GM18858 (cell line): ENCODE measurements at regions not wholly inside any gene's neighbourhood (a gene's known extent, or its start where the extent isn't known, plus 50 kb on each side); places are given as distances from the start of the nearest gene placed in this dataset.
"Not testable (repeated sequence)": the region's sequence is repeated elsewhere in the genome, so short reads cannot be mapped to it uniquely, and the experiment has no call there.

Experiments used
- ATAC-seq: cut with Tn5 transposase; IDR thresholded peaks from one replicate; pipeline ENCODE4 v1.9.1; 2021; ENCODE audit not compliant: unreplicated experiment

DNA sequence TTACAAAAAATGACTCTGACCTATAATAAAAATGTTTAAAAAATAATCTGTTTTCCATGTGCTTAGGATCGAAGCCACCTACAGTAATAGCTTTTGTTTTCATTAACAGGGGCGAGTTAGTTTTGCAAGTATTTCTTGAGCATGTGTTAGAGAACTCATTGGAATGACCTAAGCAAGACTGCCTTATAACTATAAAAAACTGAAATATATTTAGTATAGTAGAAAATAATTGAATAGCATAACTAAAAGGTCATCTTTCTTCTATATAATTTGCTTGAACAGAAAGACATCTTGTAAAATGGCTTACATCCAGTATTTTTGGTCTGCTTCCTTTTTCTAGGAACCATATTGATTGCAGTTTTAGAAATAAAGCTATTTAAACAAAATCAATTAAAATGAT lies 241.5 kb upstream of the NRIP1 start:
- no peak for ATAC-seq

DNA sequence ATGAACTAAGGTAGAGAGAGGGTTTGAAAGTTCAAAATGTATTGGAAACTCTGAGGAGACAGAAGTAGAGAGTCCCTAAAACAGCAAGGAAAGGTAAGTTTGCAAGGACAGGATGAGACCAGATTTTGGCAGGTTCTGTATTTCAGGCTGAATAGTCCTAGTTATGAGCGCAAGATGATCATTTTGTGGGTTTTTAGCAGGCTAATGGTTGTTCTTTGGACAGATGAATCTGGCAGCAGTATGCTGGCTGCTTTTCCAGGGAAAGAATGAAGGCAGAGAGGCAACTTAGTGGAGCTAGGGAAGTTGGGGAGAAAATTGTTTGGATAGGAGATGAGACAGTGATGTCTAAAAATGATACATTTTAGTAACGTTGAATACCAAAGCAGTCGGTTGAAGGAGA lies 243.5 kb upstream of the NRIP1 start:
- no peak for ATAC-seq

DNA sequence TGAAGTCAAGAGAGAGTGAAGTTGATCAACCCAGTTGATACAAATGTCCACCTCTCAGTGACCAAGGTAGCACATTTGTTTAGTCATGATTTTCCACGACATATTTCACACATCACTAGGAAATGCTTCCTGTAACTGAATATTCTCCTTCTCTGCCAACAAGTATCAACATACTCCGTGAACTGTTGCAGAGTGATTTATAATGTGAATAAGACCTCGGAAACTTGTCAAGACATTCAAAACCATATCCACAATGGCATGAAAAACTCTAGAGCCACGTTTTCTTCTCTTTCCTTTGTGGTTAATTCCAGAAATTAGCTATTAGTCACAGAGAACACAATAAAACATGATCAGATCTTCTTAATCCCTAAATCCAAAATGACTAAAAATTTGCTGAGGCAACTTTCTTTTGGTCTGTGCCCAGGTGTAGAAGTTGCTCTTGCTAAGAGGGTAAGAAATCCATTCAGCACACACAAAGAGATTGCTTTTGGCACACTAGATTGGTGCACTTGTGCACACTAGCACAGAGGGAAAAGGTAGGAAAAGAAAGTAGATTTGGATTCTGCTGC lies 244.3 kb upstream of the NRIP1 start:
- no peak for ATAC-seq

DNA sequence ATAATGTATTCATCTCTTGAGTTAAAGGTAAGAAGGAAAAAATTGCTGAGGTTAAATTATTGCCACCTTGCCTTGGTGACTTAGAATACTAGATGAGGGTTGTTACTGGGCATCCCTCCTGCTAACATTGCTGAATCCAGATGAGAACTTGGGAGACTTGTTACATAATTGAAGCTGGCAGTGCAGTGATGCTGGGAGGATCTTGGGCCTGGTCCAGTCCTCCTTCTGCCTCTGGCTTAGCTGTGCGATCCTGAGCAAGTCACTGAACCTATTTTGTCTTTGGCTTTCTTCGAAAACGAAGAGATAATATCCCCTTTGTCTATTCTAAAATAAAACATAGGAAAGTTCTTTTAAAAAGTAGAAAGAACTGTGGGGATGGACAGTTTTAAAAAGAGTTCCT lies 244.9 kb upstream of the NRIP1 start:
- no peak for ATAC-seq

DNA sequence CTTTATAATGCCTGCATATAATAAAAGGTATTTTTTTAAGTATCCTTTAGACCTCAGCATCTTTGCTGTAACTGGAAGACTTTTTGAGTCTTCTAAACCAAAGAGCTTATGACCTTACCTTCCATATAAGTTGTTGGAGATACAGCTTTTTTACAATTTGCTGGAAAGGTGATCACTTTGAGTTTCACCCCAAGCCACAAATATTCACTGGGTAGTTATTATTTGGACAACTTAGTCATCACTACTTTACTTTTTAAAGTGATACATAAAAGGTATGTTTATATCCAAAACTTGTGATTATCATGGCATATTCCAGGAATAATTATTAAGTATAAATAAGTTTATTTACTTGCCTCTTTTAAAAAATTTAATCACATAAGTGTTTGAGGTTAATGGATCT lies 246.7 kb upstream of the NRIP1 start:
- ATAC-seq, result no peak

DNA sequence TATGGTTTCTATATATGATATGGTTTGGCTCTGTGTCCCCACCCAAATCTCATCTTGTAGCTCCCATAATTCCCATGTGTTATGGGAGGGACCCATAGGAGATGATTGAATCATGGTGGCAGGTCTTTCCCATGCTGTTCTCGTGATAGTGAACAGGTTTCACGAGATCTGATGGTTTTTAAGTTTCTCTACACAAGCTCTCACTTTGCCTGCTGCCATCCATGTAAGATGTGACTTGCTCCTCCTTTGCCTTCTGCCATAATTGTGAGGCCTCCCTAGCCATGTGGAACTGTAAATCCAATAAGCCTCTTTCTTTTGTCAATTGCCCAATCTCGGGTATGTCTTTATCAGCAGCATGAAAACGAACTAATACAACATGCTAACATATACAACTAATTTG lies 252.2 kb upstream of the NRIP1 start:
- ATAC-seq, result not testable (repeated sequence)

DNA sequence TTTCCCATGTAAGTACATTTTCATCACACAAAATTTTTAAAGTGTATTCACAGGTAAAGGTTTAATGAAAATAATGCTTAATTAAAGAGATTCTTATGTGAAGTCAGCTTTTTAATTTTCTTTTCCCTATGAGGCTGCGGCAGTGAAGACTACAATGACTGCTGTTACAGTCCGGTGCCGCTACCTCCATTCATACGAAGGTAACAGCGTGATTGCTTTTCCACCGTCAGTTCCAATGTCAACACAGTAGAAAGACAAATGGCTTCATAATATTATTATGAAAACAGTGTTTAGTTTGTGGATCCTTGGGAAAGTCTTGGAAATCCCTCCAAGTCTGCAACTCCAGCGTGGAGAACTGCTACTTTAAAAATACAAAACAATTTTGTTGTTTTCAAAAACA lies 254.9 kb upstream of the NRIP1 start:
- no peak for ATAC-seq

DNA sequence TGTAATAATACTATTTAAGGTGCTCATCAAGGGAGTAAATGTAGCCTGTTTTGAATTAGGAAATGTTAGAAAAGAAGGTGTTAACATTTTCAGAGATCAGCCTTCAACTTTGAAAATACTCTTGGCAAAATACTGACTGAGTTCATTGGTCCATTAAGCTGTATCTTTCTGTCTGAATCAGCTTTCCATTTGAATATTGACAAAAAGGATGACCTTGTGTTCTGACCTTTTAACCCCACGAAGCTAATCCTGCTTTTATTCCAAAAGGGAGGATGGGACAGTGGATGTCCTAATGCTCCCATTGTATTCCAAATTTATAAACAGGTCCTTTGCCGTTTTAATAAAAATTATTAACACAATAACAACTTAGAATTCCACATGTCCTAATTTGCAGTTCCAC lies 259.7 kb upstream of the NRIP1 start:
- ATAC-seq, result no peak

DNA sequence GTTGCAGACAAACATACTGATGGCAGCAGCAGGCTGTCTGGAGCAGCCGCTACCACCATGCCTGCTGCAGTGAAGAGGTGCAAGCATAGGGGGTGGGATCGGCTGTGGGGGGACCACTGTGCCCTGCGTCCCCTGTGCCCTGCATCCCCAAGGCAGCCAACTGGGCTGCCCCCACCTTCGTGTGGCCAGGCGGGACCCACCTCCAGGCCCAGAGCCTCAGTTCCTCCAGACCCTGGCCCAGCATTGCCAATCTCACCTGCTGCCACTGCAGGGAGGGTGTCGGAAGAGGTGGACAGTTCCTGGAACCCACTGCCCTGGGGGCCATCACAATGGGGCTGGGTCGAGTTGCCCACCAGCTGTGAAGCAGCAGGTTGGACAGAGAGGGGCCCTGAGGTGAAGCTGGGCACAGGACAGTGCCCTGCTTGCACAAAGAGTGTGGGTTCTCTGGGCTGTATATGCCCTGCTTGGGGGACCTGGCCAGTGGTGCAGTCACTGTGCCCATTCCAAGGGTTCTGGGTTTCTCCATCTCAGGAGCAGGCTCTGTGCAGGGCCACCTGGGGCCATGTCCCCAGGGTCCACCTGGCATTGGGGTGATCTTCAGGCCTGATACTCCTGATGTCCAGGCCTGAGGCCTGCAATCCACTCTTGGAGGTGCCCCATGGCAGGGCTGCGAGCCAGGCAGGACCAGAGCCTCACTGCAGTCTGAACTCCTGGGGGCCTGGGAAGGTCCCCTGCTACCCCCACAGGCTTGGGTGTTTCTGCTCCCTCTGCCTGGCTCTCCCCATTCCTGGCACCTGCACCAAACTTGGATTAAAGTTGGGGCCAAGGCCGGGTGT lies 261.4 kb upstream of the NRIP1 start:
- no peak for ATAC-seq

DNA sequence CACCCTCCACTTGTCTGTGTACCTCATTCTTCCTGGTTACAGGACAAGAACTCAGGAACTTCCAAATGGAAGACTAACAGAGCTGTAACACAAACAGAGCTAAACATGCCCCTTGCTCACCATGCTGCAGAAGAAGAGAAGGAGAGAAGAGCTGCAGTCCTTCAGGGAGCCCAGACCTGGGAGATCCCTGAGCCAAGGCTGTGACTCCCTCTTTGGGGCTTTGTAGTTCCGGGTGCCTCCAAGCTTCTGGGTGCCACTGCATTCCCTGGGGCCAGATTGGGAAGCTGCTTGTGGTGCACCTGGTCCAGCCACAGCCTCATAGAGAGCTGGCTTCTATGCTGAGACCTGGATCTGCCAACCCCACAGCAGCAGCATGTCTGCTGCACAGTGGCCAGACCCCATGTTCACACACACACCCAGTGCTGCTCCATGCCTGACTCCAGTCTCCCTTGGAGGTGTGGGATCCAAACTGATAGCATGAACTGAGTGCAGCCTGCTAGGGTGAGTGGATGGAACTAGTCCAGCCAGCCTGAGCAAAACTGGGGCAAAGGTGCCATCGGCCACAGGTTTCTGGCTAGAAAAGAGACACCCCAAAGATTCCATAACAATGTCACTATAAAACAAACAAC lies 263.0 kb upstream of the NRIP1 start:
- ATAC-seq, result no peak

DNA sequence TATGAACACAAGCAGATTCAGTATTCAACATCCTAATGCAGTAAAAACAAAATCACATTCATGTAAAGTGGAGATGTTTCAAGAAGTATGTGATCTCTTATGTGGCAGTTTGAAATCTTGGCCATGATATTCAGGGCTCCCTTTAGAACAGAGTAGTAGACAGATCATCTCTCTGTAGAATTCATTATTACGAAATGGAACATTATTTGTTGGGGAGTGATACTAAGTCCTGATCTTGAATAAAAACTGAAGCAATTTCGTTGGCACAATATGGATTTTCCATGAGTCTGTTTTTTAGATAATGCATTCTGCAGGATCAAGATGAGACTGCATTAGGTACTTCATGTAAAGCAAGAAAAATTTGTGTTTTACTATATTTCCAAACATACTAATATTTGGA lies 264.4 kb upstream of the NRIP1 start:
- ATAC-seq, result no peak

DNA sequence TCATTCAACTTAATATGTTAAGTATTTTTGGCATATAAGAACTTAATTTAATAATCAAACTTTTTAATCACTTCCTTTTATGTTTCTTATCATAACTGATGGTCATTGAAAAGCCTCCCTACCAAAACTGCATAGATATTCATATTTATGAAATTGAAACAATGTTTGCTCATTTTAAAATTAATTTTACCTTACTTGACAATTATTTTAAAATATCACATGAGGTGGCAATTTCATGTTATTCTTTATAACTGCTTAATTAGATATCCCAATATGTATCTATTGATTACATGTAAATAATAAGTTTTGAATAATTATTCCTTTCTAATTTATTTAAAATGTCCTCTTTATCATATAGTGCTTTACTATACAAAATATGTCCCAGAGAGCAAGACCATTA lies 266.1 kb upstream of the NRIP1 start:
- ATAC-seq, result no peak

DNA sequence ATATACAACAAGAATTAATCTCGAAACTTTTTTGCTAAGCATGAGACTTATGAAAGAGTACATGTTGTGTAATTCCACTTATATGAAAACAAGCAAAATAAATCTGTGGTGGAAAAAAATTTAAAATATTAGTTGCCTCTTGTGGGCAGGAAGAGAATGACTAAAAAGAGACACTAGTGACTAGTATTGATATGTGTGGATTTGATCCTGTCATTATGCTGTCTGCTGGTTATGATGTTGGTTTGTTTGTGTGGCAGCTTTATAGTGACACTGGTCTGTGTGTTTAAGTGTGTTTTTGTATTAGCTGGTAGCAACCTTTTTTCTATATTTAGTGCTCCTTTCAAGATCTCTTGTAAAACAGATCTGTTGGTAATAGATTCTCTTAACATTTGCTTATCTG lies 267.8 kb upstream of the NRIP1 start:
- ATAC-seq, result no peak

DNA sequence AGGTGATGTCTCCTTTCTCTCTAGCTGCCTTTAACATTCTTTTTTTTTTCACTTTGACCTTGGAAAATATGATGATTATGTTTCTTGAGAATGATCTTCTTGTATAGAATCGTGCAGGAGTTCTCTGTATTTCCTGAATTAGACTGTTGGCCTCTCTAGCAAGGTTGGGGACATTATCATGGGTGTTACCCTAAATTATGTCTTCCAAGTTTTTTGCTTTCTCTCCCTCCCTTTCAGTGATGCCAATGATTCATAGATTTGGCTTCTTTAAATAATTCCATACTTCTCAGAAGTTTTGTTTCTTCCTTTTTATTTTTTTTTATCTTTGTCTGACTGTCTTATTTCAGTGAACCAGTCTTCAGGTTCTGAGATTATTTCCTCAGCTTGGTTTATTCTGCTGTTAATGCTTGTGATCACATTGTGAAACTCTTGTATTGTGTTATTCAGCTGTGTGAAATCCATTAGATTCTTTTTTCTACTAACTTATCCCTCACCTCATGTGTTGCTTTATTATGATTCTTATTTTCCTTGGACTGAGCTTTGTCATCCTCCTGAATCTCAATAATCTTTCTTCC lies 268.4 kb upstream of the NRIP1 start:
- no peak for ATAC-seq

DNA sequence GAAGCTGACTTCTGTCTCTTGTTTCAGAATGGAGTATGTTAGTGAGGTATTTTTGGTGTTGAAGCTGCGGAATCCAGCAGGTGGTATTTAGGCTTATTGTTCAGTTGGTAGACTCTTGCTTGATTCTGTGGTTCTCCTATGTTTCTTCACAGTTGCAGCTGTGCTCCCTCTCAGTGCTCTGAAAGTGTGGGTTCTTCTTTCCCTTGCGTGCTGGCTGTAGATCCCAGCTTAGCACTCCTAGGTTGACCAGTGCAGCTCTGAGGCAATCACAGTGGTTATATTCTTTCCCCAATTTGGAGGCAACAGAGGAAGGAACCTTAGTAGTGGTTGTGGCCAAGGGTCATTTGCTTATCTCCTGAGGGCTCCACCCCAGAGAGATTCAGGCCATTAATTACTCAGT lies 269.2 kb upstream of the NRIP1 start:
- no peak for ATAC-seq

DNA sequence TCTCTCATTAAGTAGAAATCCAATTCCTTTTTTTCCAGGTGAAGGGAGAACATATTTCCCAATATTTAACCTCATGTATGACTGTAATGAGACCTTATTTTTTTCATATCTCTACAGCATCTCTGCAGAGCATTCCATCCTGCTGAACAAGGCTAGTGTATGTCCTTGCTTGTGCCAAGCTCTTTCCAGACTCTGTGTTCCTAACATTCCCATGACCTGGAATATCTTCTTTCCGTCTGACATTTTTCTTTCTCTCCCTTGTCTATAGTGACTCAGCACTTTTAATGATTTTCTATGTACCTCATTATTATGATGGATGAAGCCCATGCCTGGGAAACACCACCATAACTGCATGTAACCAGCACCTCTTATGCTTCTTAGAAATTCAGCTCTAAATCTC lies 278.3 kb upstream of the NRIP1 start:
- ATAC-seq, result no peak

DNA sequence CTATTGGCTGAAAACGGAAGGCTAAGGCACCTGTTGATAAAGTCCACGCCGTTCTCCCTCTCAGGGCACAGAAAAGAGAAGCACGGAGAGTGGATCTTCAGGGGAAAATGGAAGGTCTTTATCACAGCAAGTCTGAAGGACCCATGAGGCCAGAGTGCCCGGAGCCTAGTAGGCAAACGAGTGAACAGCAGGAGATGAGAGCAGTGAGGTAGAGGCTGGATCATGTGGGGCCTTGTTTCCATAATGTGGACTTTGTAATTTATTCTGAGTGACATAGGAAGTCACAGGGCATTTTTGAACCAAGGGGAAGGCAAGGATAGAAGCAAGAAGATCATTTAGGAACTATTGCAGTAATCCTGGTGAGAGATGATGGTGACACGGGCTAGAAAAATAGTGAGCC lies 287.2 kb upstream of the NRIP1 start:
- ATAC-seq, result no peak

DNA sequence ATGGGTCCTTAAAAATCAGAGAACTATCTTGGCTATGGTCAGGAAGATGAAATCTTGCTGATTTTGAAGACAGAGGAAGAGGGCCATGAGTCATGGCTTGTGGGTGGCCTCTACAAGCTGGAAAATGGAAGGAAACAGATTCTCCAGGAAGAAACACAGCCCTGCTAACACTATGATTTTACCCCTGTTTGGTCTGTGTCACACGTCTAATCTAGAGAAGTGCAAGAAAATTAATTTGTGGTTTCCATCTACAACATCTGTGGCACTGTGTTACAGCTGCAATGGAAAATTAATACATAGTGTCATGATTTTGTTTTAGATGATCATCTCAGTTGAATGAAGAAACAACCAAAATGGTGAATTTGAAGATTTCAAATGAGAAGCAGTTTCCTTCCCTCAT lies 288.7 kb upstream of the NRIP1 start:
- no peak for ATAC-seq

DNA sequence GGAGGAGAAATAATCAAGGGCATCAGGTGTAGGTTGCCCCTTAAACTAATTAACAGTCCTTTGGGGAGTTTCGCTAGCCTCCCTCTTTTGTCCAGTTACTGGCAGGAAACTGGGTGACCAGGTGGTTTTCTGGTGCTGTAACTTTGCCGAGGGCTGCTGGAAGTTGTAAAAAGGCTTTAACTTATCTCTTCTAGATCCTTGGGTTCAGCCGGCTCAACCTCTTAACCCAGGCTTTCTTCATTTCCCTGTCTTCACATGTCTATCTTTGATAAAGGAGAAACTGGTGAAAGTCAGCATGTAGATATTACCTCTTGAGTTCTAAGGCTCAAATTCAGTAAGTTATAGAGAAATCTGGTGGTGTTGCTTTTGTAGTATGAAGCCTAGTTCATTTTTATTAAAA lies 289.7 kb upstream of the NRIP1 start:
- no peak for ATAC-seq

DNA sequence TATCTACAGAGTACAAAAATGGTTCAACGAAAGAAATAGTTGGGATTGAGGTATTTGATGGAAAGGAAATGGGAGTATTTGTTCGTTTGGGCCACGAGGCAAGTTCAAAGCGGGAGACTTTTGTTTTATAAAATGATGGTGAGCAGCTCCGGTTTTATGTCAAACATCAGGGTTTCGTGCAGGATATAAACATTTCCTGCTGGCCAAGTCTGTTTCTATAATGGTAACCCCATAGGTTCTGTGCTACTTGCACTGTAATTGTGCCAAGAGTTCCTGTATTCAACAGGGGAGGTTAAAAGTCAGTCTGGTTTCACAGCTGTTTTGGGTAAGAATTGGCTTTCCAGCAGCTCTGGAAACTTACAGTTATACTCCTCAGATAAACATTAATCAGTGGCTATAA lies 290.3 kb upstream of the NRIP1 start:
- ATAC-seq, result no peak

DNA sequence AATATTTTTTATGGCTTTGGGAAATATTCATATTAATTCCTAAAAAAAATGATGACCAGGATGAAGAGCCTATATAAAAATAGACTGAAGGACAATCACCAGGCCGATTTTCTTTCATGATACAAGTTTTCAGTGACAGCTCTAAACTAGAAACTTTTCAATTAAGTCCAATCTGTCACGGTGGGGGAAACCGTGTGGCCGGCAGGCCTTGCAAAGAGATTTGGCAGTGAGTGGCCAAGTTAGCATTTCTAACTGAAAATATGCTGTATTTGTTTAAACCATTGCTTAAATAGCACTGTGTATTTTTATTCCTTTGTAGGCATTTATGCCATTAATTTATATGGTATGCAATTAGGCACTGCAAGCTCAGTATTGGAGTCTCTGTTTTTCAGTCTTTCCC lies 294.5 kb upstream of the NRIP1 start:
- ATAC-seq, result no peak

DNA sequence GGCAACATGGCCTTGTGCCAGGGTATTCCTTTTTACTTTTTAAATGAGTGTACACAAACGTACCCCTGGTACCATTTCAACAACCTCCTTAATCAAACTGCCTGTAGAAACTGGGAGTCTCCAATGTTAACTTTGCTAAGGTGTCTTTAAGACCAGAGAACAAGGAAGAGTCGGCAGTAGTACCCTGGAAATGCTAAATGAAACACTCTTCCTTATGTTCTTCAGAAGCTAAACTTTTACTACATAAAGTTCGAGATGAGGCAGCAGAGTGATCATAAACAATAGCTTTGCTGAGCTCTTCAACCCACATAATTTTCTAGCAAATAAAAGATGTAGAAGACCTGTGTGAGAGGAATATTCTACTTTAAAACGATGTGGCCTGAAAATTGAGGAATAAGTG lies 297.7 kb upstream of the NRIP1 start:
- no peak for ATAC-seq
